OCI-LY1 (cell line): ENCODE measurements at regions not wholly inside any gene's neighbourhood (a gene's known extent, or its start where the extent isn't known, plus 50 kb on each side); places are given as distances from the start of the nearest gene placed in this dataset.

Source experiments
- EZH2 ChIP-seq: fragments of 200-600 bp; sonication (generic), shearing (Covaris generic); IDR thresholded peaks from 2 replicates; pipeline ENCODE4 v1.8.0; 2017; ENCODE audit warnings: borderline replicate concordance, mixed run types, mild to moderate bottlenecking, antibody characterized with exemption, low read length, moderate library complexity, mixed read lengths
- TF ChIP-seq, protein P1 (sequence below): fragments of 200-600 bp; sonication (generic), shearing (Covaris generic); IDR thresholded peaks from 2 replicates; pipeline ENCODE4 v1.5.1; 2017; ENCODE audit warnings: mild to moderate bottlenecking, antibody characterized with exemption, low read length, moderate library complexity, mixed read lengths

DNA sequence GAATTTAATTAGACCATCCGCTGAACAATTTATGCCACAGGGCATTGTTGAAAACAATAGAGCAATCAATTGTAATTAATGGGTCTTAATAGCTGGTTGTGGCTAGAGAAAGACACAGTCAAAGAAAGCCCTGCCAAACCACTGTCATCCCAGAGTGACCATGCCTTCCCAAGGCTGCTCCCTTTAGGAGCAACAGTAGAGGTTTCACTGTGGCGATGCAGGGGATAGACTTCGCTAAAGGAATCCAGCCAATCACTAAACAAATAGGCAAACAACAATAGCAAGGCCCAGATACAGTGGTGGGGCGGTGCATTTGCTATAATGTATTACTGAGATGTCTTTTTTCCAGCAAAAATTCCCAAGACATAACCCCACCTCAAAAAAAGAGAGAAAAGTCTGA is 87.8 kb upstream of the SLC27A6 start:
- TF ChIP-seq EZH2 = no peak
- TF ChIP-seq, protein P1, sequence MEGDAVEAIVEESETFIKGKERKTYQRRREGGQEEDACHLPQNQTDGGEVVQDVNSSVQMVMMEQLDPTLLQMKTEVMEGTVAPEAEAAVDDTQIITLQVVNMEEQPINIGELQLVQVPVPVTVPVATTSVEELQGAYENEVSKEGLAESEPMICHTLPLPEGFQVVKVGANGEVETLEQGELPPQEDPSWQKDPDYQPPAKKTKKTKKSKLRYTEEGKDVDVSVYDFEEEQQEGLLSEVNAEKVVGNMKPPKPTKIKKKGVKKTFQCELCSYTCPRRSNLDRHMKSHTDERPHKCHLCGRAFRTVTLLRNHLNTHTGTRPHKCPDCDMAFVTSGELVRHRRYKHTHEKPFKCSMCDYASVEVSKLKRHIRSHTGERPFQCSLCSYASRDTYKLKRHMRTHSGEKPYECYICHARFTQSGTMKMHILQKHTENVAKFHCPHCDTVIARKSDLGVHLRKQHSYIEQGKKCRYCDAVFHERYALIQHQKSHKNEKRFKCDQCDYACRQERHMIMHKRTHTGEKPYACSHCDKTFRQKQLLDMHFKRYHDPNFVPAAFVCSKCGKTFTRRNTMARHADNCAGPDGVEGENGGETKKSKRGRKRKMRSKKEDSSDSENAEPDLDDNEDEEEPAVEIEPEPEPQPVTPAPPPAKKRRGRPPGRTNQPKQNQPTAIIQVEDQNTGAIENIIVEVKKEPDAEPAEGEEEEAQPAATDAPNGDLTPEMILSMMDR = no peak
